ENCODE measurements at regions not wholly inside any gene's neighbourhood (a gene's known extent, or its start where the extent isn't known, plus 50 kb on each side); places are given as distances from the start of the nearest gene placed in this dataset.
"Not testable (repeated sequence)": the region's sequence is repeated elsewhere in the genome, so short reads cannot be mapped to it uniquely, and the experiment has no call there.

- no peak for DNase-seq
- H3K4me1 ChIP-seq, result no peaks in the 10 kb centered on the region
These were observed 110.8 kb upstream of the ATP8A1 start for GRCh38 chr4:42767669-42768068.

GRCh38 chr4:42761804-42762203, 104.9 kb upstream of the ATP8A1 start:
- Histone ChIP-seq H3K4me1 (no peaks in the 10 kb centered on the region), H3K4me3 (no peak overlapping the region), H3K27me3 (ENCODE audit: low read depth) (no peaks in the 10 kb centered on the region), H3K9me3 (no peaks in the 10 kb centered on the region), H3K27ac (no peak overlapping the region), H3K36me3 (no peaks in the 10 kb centered on the region)
- no peak for DNase-seq
- no peak for ATAC-seq
- intact Hi-C loops (cut with DNase I), result no loop called here
- TF ChIP-seq CTCF (IDR thresholded peaks at IDR 0.05), result no peak

More at GRCh38 chr4:42767669-42768068, 110.8 kb upstream of the ATP8A1 start:
- TF ChIP-seq CTCF (IDR thresholded peaks at IDR 0.05), result no peak
- no peaks in the 10 kb centered on the region for H3K9me3 ChIP-seq
- H3K36me3 ChIP-seq, result no peaks in the 10 kb centered on the region
- intact Hi-C loops (cut with DNase I), result no loop called here
- no peak for ATAC-seq
- no peak overlapping the region for H3K27ac ChIP-seq
- no peaks in the 10 kb centered on the region for H3K27me3 ChIP-seq (ENCODE audit: low read depth)
- H3K4me3 ChIP-seq, result no peak overlapping the region

- DNase-seq; H3K27me3 ChIP-seq (ENCODE audit: low read depth); H3K4me3 ChIP-seq; H3K36me3 ChIP-seq; H3K9me3 ChIP-seq; ATAC-seq; H3K4me1 ChIP-seq; intact Hi-C loops (cut with DNase I); H3K27ac ChIP-seq: not testable (repeated sequence)
These were observed 98.1 kb upstream of the ATP8A1 start for GRCh38 chr4:42754965-42755364.

- Histone ChIP-seq H3K9me3 (no peaks in the 10 kb centered on the region), H3K27me3 (ENCODE audit: low read depth) (no peaks in the 10 kb centered on the region), H3K27ac (no peak overlapping the region), H3K4me3 (no peak overlapping the region), H3K4me1 (no peaks in the 10 kb centered on the region), H3K36me3 (no peaks in the 10 kb centered on the region)
- ATAC-seq (no peak), DNase-seq (no peak)
- no peak for TF ChIP-seq CTCF (IDR thresholded peaks at IDR 0.05)
- intact Hi-C loops (cut with DNase I), result no loop called here
These were observed 94.7 kb upstream of the ATP8A1 start for GRCh38 chr4:42751587-42751986.

GRCh38 chr4:42750856-42751255, 94.0 kb upstream of the ATP8A1 start:
- intact Hi-C loops (cut with DNase I), result no loop called here
- no peaks in the 10 kb centered on the region for H3K36me3 ChIP-seq
- no peaks in the 10 kb centered on the region for H3K4me1 ChIP-seq
- H3K4me3 ChIP-seq, result no peak overlapping the region
- TF ChIP-seq CTCF (IDR thresholded peaks at IDR 0.05), result no peak
- H3K27ac ChIP-seq, result no peak overlapping the region
- ATAC-seq (no peak), DNase-seq (no peak)
- no peaks in the 10 kb centered on the region for H3K27me3 ChIP-seq (ENCODE audit: low read depth)
- no peaks in the 10 kb centered on the region for H3K9me3 ChIP-seq

GRCh38 chr4:42750091-42750490, 93.2 kb upstream of the ATP8A1 start:
- Histone ChIP-seq H3K9me3 (no peaks in the 10 kb centered on the region), H3K27ac (no peak overlapping the region), H3K4me1 (no peaks in the 10 kb centered on the region), H3K4me3 (no peak overlapping the region), H3K27me3 (ENCODE audit: low read depth) (no peaks in the 10 kb centered on the region), H3K36me3 (no peaks in the 10 kb centered on the region)
- DNase-seq (no peak), ATAC-seq (peak; percentile 79 to 88)
- intact Hi-C loops (cut with DNase I), result no loop called here
- peak; percentile 35 for TF ChIP-seq CTCF (IDR thresholded peaks at IDR 0.05)
